ENCODE measurements at regions not wholly inside any gene's neighbourhood (a gene's known extent, or its start where the extent isn't known, plus 50 kb on each side); places are given as distances from the start of the nearest gene placed in this dataset.

GRCh38 chr16:7167626-7168025 is 165.0 kb upstream of the RBFOX1 start:
- no peak for TF ChIP-seq CTCF (IDR thresholded peaks at IDR 0.05; ENCODE audit: low read depth, low read length)
- no peak for DNase-seq (ENCODE audit: extremely low read depth, low read depth)

- TF ChIP-seq CTCF (IDR thresholded peaks at IDR 0.05; ENCODE audit: low read depth, low read length), result no peak
- DNase-seq (ENCODE audit: extremely low read depth, low read depth), result no peak
Measured at GRCh38 chr16:7161891-7162290, 170.8 kb upstream of the RBFOX1 start.

- no peak for TF ChIP-seq CTCF (IDR thresholded peaks at IDR 0.05; ENCODE audit: low read depth, low read length)
- DNase-seq (ENCODE audit: extremely low read depth, low read depth), result no peak
Measured at GRCh38 chr16:7160093-7160492, 172.6 kb upstream of the RBFOX1 start.

GRCh38 chr16:7158481-7158880 is 174.2 kb upstream of the RBFOX1 start:
- TF ChIP-seq CTCF (IDR thresholded peaks at IDR 0.05; ENCODE audit: low read depth, low read length), result no peak
- no peak for DNase-seq (ENCODE audit: extremely low read depth, low read depth)

- TF ChIP-seq CTCF (IDR thresholded peaks at IDR 0.05; ENCODE audit: low read depth, low read length), result no peak
- no peak for DNase-seq (ENCODE audit: extremely low read depth, low read depth)
Measured at GRCh38 chr16:7150230-7150629, 182.4 kb upstream of the RBFOX1 start.

- TF ChIP-seq CTCF (IDR thresholded peaks at IDR 0.05; ENCODE audit: low read depth, low read length), result no peak
Measured at GRCh38 chr16:7148606-7149005, 184.0 kb upstream of the RBFOX1 start.

GRCh38 chr16:7140899-7141298 is 191.7 kb upstream of the RBFOX1 start:
- no peak for TF ChIP-seq CTCF (IDR thresholded peaks at IDR 0.05; ENCODE audit: low read depth, low read length)
- DNase-seq (ENCODE audit: extremely low read depth, low read depth), result no peak

More at GRCh38 chr16:7148606-7149005, 184.0 kb upstream of the RBFOX1 start:
- no peak for DNase-seq (ENCODE audit: extremely low read depth, low read depth)
